ENCODE measurements at regions not wholly inside any gene's neighbourhood (a gene's known extent, or its start where the extent isn't known, plus 50 kb on each side); places are given as distances from the start of the nearest gene placed in this dataset.

- TF ChIP-seq POLR2A (IDR thresholded peaks at IDR 0.05; ENCODE audit: extremely low read depth, insufficient read length) (no peak), MAX (IDR thresholded peaks at IDR 0.05; ENCODE audit: low read depth, low read length) (no peak), CTCF (IDR thresholded peaks at IDR 0.05; ENCODE audit: low read depth, low read length) (no peak)
Observed at GRCh38 chr18:34943587-34943986, 97.6 kb upstream of the MAPRE2 start.

Data from NB4 (cell line).